Uterus (tissue), 3 donors: ENCODE measurements at regions not wholly inside any gene's neighbourhood (a gene's known extent, or its start where the extent isn't known, plus 50 kb on each side); places are given as distances from the start of the nearest gene placed in this dataset.

Experiments used
- DNase-seq, 2 donors: peaks; one replicate each; pipeline ENCODE4 v3.0.0-alpha.2; 2019 to 2020
- H3K27ac ChIP-seq, 2 donors: fragments of 200-600 bp; sonication (generic); 1 replicate in 1 of 2; 2 replicates in 1 of 2; pipeline ENCODE4 v1.5.1; 2016 to 2018
- H3K27me3 ChIP-seq, 2 donors: fragments of 200-600 bp; sonication (generic); one replicate each; pipeline ENCODE4 v1.5.1; 2018 to 2019; ENCODE audit warnings: control low read depth in 1 of 2
- H3K36me3 ChIP-seq, 2 donors: fragments of 200-600 bp; sonication (generic); one replicate each; pipeline ENCODE4 v1.5.1; 2019; ENCODE audit warnings: control low read depth in 1 of 2
- H3K4me1 ChIP-seq, 2 donors: fragments of 200-600 bp; sonication (generic); one replicate each; pipeline ENCODE4 v1.5.1; 2018 to 2019; ENCODE audit warnings: control low read depth in 1 of 2
- H3K4me3 ChIP-seq, 2 donors: fragments of 200-600 bp; sonication (generic); 1 replicate in 1 of 2; 2 replicates in 1 of 2; pipeline ENCODE4 v1.5.1; 2018 to 2019; ENCODE audit warnings: mild to moderate bottlenecking in 1 of 2
- H3K9me3 ChIP-seq, 2 donors: fragments of 200-600 bp; sonication (generic); one replicate each; pipeline ENCODE4 v1.5.1; 2019; ENCODE audit warnings: control low read depth in 1 of 2
- POLR2A ChIP-seq, 2 donors: fragments of 450-650 bp; IDR thresholded peaks; one replicate each; pipeline ENCODE4 v1.6.1; 2016; ENCODE audit warnings: antibody characterized with exemption in 2 of 2, mild to moderate bottlenecking in 1 of 2, moderate library complexity in 1 of 2
- intact Hi-C: fragments of 100-400 bp; cut with DNase I; formaldehyde crosslinking; loops from one replicate; pipeline ENCODE4 v1.15.1; 2023; ENCODE audit warnings: low total_unique reads
- TF ChIP-seq, protein P1 (sequence below), 4 experiments: fragments of 200-600 bp in 2 of 4; fragments of 450-650 bp in 2 of 4; sonication (generic) in 2 of 4; IDR thresholded peaks; one replicate each; pipeline ENCODE4 v1.5.1; 2016 to 2019; ENCODE audit warnings: antibody characterized with exemption in 4 of 4, mild to moderate bottlenecking in 2 of 4, moderate library complexity in 1 of 4
- donor health status: DM: yes; HTN: yes; CAD: no.

DNA sequence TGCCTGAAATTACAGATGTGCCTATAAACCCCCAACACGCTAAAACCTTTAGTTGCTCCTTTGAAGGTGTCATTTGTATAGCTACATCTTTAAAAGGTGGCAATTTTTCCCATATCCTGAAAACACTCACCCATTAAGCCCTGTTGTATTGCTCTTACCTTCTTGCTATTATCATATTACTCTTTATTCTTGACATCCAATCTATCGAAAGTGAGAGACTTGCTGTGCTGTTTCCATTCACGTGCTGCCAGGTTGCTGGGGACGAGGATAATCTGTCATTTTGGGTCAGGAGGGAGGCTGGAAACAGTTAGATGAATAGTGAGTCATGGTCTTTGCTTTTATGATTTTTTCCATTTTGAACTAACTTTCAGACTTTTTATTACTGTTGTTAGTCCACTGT, 213.0 kb upstream of the PRMT6 start:
- intact Hi-C loops, result no loop called here
- Histone ChIP-seq H3K4me1 (no peaks in the 10 kb centered on the region), H3K4me3 (no peak overlapping the region), H3K36me3 (no peaks in the 10 kb centered on the region), H3K9me3 (no peaks in the 10 kb centered on the region), H3K27me3 (no peaks in the 10 kb centered on the region), H3K27ac (no peak overlapping the region)
- no peak for DNase-seq
- no peak for TF ChIP-seq POLR2A (IDR thresholded peaks at IDR 0.05)
- TF ChIP-seq, protein P1, sequence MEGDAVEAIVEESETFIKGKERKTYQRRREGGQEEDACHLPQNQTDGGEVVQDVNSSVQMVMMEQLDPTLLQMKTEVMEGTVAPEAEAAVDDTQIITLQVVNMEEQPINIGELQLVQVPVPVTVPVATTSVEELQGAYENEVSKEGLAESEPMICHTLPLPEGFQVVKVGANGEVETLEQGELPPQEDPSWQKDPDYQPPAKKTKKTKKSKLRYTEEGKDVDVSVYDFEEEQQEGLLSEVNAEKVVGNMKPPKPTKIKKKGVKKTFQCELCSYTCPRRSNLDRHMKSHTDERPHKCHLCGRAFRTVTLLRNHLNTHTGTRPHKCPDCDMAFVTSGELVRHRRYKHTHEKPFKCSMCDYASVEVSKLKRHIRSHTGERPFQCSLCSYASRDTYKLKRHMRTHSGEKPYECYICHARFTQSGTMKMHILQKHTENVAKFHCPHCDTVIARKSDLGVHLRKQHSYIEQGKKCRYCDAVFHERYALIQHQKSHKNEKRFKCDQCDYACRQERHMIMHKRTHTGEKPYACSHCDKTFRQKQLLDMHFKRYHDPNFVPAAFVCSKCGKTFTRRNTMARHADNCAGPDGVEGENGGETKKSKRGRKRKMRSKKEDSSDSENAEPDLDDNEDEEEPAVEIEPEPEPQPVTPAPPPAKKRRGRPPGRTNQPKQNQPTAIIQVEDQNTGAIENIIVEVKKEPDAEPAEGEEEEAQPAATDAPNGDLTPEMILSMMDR (IDR thresholded peaks at IDR 0.05), result no peak

DNA sequence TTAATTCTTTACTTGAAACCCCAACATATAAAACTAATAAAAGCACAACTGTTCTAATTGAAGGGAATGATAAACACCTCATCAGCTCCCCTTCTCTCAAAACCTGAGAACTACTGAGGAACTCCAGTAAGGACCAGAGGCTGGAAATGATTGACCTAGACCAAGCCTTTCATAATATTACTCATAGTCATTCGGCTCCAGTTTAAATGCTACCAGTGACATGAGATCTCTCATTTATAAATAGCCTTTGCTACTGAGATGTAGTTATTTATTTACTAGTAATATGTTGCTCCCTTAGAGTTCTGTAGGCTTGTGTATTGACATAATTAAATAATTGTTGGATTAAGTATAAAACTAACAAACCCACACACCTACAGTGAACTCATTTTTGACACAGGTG, 209.8 kb upstream of the PRMT6 start:
- H3K9me3 ChIP-seq, result no peaks in the 10 kb centered on the region
- no peak overlapping the region for H3K27ac ChIP-seq
- DNase-seq, result no peak
- TF ChIP-seq, protein P1 (IDR thresholded peaks at IDR 0.05), result no peak
- no peak for TF ChIP-seq POLR2A (IDR thresholded peaks at IDR 0.05)
- no peaks in the 10 kb centered on the region for H3K4me1 ChIP-seq
- no peaks in the 10 kb centered on the region for H3K36me3 ChIP-seq
- intact Hi-C loops, result no loop called here
- H3K4me3 ChIP-seq, result no peak overlapping the region
- H3K27me3 ChIP-seq, result no peaks in the 10 kb centered on the region

DNA sequence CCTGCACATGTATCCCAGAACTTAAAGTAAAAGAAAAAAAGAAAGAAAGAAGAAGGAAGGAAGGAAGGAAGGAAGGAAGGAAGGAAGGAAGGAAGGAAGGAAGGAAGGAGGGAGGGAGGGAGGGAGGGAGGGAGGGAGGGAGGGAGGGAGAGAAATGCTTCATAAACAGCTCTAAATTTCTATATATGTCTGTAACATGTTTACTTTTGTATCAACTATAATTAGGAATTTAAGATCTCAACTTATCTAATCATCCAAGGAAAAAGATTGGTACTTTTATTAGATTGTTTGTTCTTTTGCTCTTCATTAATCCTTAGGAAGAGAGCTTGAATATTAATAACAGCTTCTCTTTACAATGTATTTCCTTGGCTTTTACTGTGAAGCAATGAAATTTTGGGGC, 195.4 kb upstream of the PRMT6 start:
- intact Hi-C loops, result no loop called here
- DNase-seq, result no peak
- TF ChIP-seq POLR2A (IDR thresholded peaks at IDR 0.05), result no peak
- TF ChIP-seq, protein P1 (IDR thresholded peaks at IDR 0.05), result no peak

DNA sequence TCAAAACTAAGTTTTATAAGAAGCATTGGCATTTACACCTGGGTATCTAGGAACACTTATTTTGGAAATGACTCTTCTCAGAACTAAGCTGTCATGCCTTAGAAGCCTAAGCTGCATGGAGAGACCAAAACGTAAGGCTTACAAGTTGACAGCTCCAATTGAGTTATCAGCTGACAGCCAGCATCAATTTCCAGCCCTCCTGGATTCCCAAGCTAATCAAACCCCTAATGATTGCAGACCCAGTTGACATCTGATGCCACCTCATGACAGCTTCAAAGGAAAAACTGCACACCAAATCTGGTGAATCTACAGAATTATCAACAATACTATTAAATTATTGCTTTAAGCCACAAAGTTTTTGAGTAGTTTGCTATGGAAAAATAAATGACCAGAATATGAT, 187.6 kb upstream of the PRMT6 start:
- no peak for TF ChIP-seq POLR2A (IDR thresholded peaks at IDR 0.05)
- TF ChIP-seq, protein P1 (IDR thresholded peaks at IDR 0.05), result no peak
- H3K36me3 ChIP-seq, result no peaks in the 10 kb centered on the region
- no peaks in the 10 kb centered on the region for H3K27me3 ChIP-seq
- DNase-seq, result no peak
- no peak overlapping the region for H3K4me3 ChIP-seq
- no peak overlapping the region for H3K27ac ChIP-seq
- no peaks in the 10 kb centered on the region for H3K4me1 ChIP-seq
- H3K9me3 ChIP-seq, result no peaks in the 10 kb centered on the region
- intact Hi-C loops, result no loop called here

More for the DNA sequence above, 195.4 kb upstream of the PRMT6 start:
- H3K27me3 ChIP-seq, result no peaks in the 10 kb centered on the region
- H3K27ac ChIP-seq, result no peak overlapping the region
- H3K4me3 ChIP-seq, result no peak overlapping the region
- no peaks in the 10 kb centered on the region for H3K4me1 ChIP-seq
- H3K36me3 ChIP-seq, result no peaks in the 10 kb centered on the region
- H3K9me3 ChIP-seq, result no peaks in the 10 kb centered on the region

DNA sequence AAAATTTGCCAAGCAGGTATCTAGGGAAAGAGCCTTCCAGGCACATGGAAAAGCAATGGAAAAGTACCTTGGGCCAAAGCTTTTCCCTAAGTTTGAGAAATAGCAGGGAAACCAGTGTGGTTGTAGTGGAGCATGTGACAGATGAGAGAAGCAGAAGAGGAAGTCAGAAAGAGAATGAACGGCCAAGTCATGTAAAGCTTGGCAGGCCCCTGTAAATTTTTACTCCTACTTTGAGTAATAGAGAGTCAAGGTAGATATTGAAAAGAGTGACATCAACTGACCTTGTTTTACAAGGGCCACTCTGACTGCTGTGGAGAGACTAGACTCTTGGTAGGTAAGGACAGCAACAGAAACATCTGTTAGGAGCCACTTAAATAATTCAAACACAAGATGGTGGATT, 180.9 kb upstream of the PRMT6 start:
- DNase-seq, result no peak
- Histone ChIP-seq H3K4me3 (no peak overlapping the region), H3K27ac (no peak overlapping the region), H3K27me3 (no peaks in the 10 kb centered on the region), H3K4me1 (no peaks in the 10 kb centered on the region), H3K36me3 (no peaks in the 10 kb centered on the region), H3K9me3 (no peaks in the 10 kb centered on the region)
- TF ChIP-seq, protein P1 (IDR thresholded peaks at IDR 0.05), result no peak
- TF ChIP-seq POLR2A (IDR thresholded peaks at IDR 0.05), result no peak
- intact Hi-C loops, result no loop called here
